Breast epithelium (tissue), 4 donors: ENCODE measurements at regions not wholly inside any gene's neighbourhood (a gene's known extent, or its start where the extent isn't known, plus 50 kb on each side); places are given as distances from the start of the nearest gene placed in this dataset.

Experiments
- DNase-seq, 2 donors: peaks; one replicate each; pipeline ENCODE4 v3.0.0-alpha.2; 2019; ENCODE audit warnings: low spot score in 2 of 2
- H3K27ac ChIP-seq, 2 donors: fragments of 200-600 bp; sonication (generic) in 1 of 2; one replicate each; pipeline ENCODE4 v1.5.1; 2016 to 2019; ENCODE audit warnings: mild to moderate bottlenecking in 1 of 2
- H3K27me3 ChIP-seq, 2 donors: fragments of 200-600 bp; sonication (generic) in 1 of 2; one replicate each; pipeline versions ENCODE4 v1.5.1 to v1.6.0; 2017 to 2019; ENCODE audit warnings: control low read depth in 1 of 2, mild to moderate bottlenecking in 1 of 2
- H3K36me3 ChIP-seq: fragments of 200-600 bp; one replicate; pipeline ENCODE4 v1.5.1; 2019
- H3K4me1 ChIP-seq, 2 donors: fragments of 200-600 bp; sonication (generic); one replicate each; pipeline ENCODE4 v1.5.1; 2016 to 2019; ENCODE audit warnings: control low read depth in 1 of 2
- H3K4me3 ChIP-seq, 3 donors: fragments of 200-600 bp; sonication (generic); 1 replicate in 2 of 3; 2 replicates in 1 of 3; pipeline ENCODE4 v1.5.1; 2016 to 2019; ENCODE audit warnings: mild to moderate bottlenecking in 3 of 3, moderate library complexity in 2 of 3
- H3K9me3 ChIP-seq, 2 donors: fragments of 200-600 bp; sonication (generic) in 1 of 2; one replicate each; pipeline ENCODE4 v1.5.1; 2016 to 2019; ENCODE audit warnings: control low read depth in 1 of 2
- CTCF ChIP-seq, 3 donors: fragments of 450-650 bp; IDR thresholded peaks; one replicate each; pipeline ENCODE4 v1.5.1; 2016 to 2017; ENCODE audit warnings: antibody characterized with exemption in 3 of 3, mild to moderate bottlenecking in 3 of 3, moderate library complexity in 3 of 3
- POLR2A ChIP-seq: fragments of 450-650 bp; IDR thresholded peaks from one replicate; pipeline ENCODE4 v1.6.1; 2016; ENCODE audit warnings: antibody characterized with exemption, mild to moderate bottlenecking, moderate library complexity
- POLR2AphosphoS5 ChIP-seq, 3 donors: sonication (generic); formaldehyde crosslinking; IDR thresholded peaks; one replicate each; pipeline ENCODE4 v1.6.1; 2017; ENCODE audit warnings: antibody characterized with exemption in 3 of 3
- intact Hi-C: fragments of 100-400 bp; cut with DNase I; formaldehyde crosslinking; loops from one replicate; pipeline ENCODE4 v1.15.1; 2023; ENCODE audit warnings: low total_unique reads

GRCh38 chr6:54579011-54579410, 267.6 kb upstream of the FAM83B start:
- TF ChIP-seq POLR2A (no peak), CTCF (IDR thresholded peaks at IDR 0.05) (no peak)
- DNase-seq: no peak
- no peak overlapping the region for H3K4me3 ChIP-seq
- H3K27me3 ChIP-seq: no peaks in the 10 kb centered on the region
- H3K4me1 ChIP-seq: no peaks in the 10 kb centered on the region
- no peaks in the 10 kb centered on the region for H3K36me3 ChIP-seq
- no peak overlapping the region for H3K27ac ChIP-seq
- no peaks in the 10 kb centered on the region for H3K9me3 ChIP-seq
- intact Hi-C loops: no loop called here

- H3K4me1 ChIP-seq: no peaks in the 10 kb centered on the region
- TF ChIP-seq CTCF (IDR thresholded peaks at IDR 0.05) (no peak), POLR2A (no peak), POLR2AphosphoS5 (IDR thresholded peaks at IDR 0.05) (no peak)
- H3K27ac ChIP-seq: no peak overlapping the region
- DNase-seq: no peak
- no peak overlapping the region for H3K4me3 ChIP-seq
- no peaks in the 10 kb centered on the region for H3K36me3 ChIP-seq
- intact Hi-C loops: no loop called here
- H3K27me3 ChIP-seq: no peaks in the 10 kb centered on the region
- no peaks in the 10 kb centered on the region for H3K9me3 ChIP-seq
Measured at GRCh38 chr6:54586251-54586650, 260.3 kb upstream of the FAM83B start.

- no peak for DNase-seq
- Histone ChIP-seq H3K27me3 (no peaks in the 10 kb centered on the region), H3K4me1 (no peaks in the 10 kb centered on the region), H3K27ac (no peak overlapping the region), H3K4me3 (no peak overlapping the region), H3K9me3 (no peaks in the 10 kb centered on the region), H3K36me3 (no peaks in the 10 kb centered on the region)
- intact Hi-C loops: no loop called here
- TF ChIP-seq POLR2A (no peak), POLR2AphosphoS5 (IDR thresholded peaks at IDR 0.05) (no peak), CTCF (IDR thresholded peaks at IDR 0.05) (no peak)
Measured at GRCh38 chr6:54587277-54587676, 259.3 kb upstream of the FAM83B start.

GRCh38 chr6:54588176-54588575, 258.4 kb upstream of the FAM83B start:
- no peaks in the 10 kb centered on the region for H3K36me3 ChIP-seq

GRCh38 chr6:54595844-54596243, 250.7 kb upstream of the FAM83B start:
- no peaks in the 10 kb centered on the region for H3K36me3 ChIP-seq
- no peak overlapping the region for H3K4me3 ChIP-seq
- H3K4me1 ChIP-seq: no peaks in the 10 kb centered on the region
- H3K9me3 ChIP-seq: no peaks in the 10 kb centered on the region
- no peak for DNase-seq
- intact Hi-C loops: no loop called here
- TF ChIP-seq POLR2AphosphoS5 (IDR thresholded peaks at IDR 0.05) (no peak), CTCF (IDR thresholded peaks at IDR 0.05) (no peak), POLR2A (no peak)
- H3K27ac ChIP-seq: no peak overlapping the region
- H3K27me3 ChIP-seq: no peaks in the 10 kb centered on the region

More at GRCh38 chr6:54588176-54588575, 258.4 kb upstream of the FAM83B start:
- H3K27ac ChIP-seq: no peak overlapping the region
- no peak overlapping the region for H3K4me3 ChIP-seq
- H3K9me3 ChIP-seq: no peaks in the 10 kb centered on the region
- no peaks in the 10 kb centered on the region for H3K4me1 ChIP-seq
- intact Hi-C loops: no loop called here
- DNase-seq: no peak
- TF ChIP-seq POLR2A (no peak), CTCF (IDR thresholded peaks at IDR 0.05) (no peak), POLR2AphosphoS5 (IDR thresholded peaks at IDR 0.05) (no peak)
- no peaks in the 10 kb centered on the region for H3K27me3 ChIP-seq
